Pancreas (tissue), 10 donors: ENCODE measurements at regions not wholly inside any gene's neighbourhood (a gene's known extent, or its start where the extent isn't known, plus 50 kb on each side); places are given as distances from the start of the nearest gene placed in this dataset.

Experiments
- ATAC-seq, 4 donors: fragments of 200-7000 bp; cut with Tn5 transposase; one replicate each; pipeline versions ENCODE4 v1.8.0 to v1.9.1; 2020; ENCODE audit warnings: mild to moderate bottlenecking in 4 of 4, moderate library complexity in 4 of 4
- DNase-seq, 6 donors: peaks; one replicate each; pipeline ENCODE4 v3.0.0-alpha.2; 2020
- FAIRE-seq: peaks from 2 replicates; lab custom pipeline; 2012; peaks lifted over from hg19 to GRCh38; lab: Jason Lieb, UNC
- H3K27ac ChIP-seq, 4 donors: fragments of 200-600 bp; sonication (generic); 1 replicate in 3 of 4; 2 replicates in 1 of 4; pipeline versions ENCODE4 v1.5.0 to v1.8.0; 2020
- H3K27me3 ChIP-seq, 4 donors: fragments of 200-600 bp; one replicate each; pipeline ENCODE4 v1.8.0; 2021
- H3K36me3 ChIP-seq, 3 donors: fragments of 200-600 bp; sonication (generic) in 1 of 3; one replicate each; pipeline versions ENCODE4 v1.5.0 to v1.8.0; 2020 to 2021
- H3K4me1 ChIP-seq, 3 donors: fragments of 200-600 bp; one replicate each; pipeline ENCODE4 v1.8.0; 2021
- H3K4me3 ChIP-seq, 4 donors: fragments of 200-600 bp; sonication (generic) in 2 of 4; one replicate each; pipeline versions ENCODE4 v1.5.0 to v1.8.0; 2020 to 2021
- H3K9me3 ChIP-seq, 4 donors: fragments of 200-600 bp; one replicate each; pipeline ENCODE4 v1.8.0; 2021
- WGBS, 2 donors: extraction: QIAGEN DNeasy Blood & Tissue Kit; methylation state at CpG; one replicate each; pipeline ENCODE4 v1.1.7; 2013; 5-methylcytosine and 5-hydroxymethylcytosine counted together
- intact Hi-C, 3 donors: fragments of 100-400 bp; cut with DNase I; formaldehyde crosslinking; loops; one replicate each; pipeline versions ENCODE4 v1.11.1 to v1.14.2; 2022
- TF ChIP-seq, protein P1 (sequence below), 4 donors: fragments of 200-600 bp; sonication (generic) in 3 of 4; IDR thresholded peaks; one replicate each; pipeline versions ENCODE4 v1.5.0 to v1.8.0; 2021; ENCODE audit warnings: antibody characterized with exemption in 4 of 4
- donor health status: healthy with polysubstance abuse.
- donor health status: DM: no; HTN: no; CAD: no; lungs with moderate emphysema.
- donor health status: DM: no; HTN: no; CAD: no.
- donor health status: control.
- donor health status: control.
- donor health status: Bipolar disorder and iron deficiency.
- donor health status: DM: yes; HTN: yes; CAD: no.
- donor health status: DM: no; HTN: no; CAD: no.
- donor health status: DM: no; HTN: no; CAD: no.
- donor health status: DM: yes; HTN: yes; CAD: no.

DNA sequence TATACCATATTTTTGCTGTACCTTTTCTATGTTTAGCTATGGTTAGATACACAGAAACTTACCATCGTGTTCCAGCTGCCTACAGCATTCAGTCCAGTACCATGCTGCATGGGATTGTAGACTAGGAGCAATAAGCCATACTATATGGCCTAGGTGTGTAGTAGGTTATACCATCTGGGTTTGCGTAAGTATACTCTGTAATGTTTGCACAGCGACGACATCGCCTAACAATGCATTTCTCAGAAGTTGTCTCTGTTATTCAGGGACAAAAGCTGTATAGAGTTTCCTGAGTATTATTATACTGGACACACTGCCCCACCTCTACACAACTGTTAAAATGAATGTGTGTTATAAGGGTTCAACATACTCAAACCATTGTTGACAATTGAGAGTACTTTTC, 93.8 kb upstream of the MKI67 start:
- WGBS, 2 donors: 85 to 87% methylated on average over 5 of the region's 5 CpGs
- H3K36me3 ChIP-seq: no peaks in the 10 kb centered on the region
- DNase-seq: no peak
- no peaks in the 10 kb centered on the region for H3K9me3 ChIP-seq
- intact Hi-C loops: no loop called here
- no peak for ATAC-seq
- no peaks in the 10 kb centered on the region for H3K27me3 ChIP-seq
- H3K4me1 ChIP-seq: no peaks in the 10 kb centered on the region
- FAIRE-seq: no peak
- H3K4me3 ChIP-seq: no peak overlapping the region
- TF ChIP-seq, protein P1, sequence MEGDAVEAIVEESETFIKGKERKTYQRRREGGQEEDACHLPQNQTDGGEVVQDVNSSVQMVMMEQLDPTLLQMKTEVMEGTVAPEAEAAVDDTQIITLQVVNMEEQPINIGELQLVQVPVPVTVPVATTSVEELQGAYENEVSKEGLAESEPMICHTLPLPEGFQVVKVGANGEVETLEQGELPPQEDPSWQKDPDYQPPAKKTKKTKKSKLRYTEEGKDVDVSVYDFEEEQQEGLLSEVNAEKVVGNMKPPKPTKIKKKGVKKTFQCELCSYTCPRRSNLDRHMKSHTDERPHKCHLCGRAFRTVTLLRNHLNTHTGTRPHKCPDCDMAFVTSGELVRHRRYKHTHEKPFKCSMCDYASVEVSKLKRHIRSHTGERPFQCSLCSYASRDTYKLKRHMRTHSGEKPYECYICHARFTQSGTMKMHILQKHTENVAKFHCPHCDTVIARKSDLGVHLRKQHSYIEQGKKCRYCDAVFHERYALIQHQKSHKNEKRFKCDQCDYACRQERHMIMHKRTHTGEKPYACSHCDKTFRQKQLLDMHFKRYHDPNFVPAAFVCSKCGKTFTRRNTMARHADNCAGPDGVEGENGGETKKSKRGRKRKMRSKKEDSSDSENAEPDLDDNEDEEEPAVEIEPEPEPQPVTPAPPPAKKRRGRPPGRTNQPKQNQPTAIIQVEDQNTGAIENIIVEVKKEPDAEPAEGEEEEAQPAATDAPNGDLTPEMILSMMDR (IDR thresholded peaks at IDR 0.05): no peak
- no peak overlapping the region for H3K27ac ChIP-seq

DNA sequence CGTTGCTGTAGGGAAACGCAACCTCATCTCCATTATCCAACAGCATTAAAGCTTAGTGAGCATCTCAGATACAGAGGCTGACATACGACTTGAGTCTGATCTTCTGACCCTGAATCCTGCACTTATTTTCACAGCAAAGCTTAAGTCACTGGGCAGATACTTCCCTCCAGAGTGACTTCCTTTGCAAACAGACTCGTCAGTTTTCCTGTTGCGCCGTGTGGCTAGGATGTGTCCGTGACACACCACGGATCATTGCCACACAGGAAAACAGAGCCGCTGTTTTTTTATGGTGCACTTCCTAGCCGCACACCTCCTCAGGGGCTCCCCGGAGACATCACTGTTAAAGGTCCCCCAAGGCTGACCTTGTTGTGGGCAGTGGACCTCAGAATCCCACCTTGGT, 94.9 kb upstream of the MKI67 start:
- WGBS, 2 donors: 48 to 63% methylated on average over 11 of the region's 11 CpGs
- no peak for DNase-seq
- H3K4me3 ChIP-seq: no peak overlapping the region
- no peaks in the 10 kb centered on the region for H3K36me3 ChIP-seq
- no peaks in the 10 kb centered on the region for H3K4me1 ChIP-seq
- intact Hi-C loops: no loop called here
- TF ChIP-seq, protein P1 (IDR thresholded peaks at IDR 0.05): no peak
- no peaks in the 10 kb centered on the region for H3K9me3 ChIP-seq
- no peak for ATAC-seq
- no peak overlapping the region for H3K27ac ChIP-seq
- no peak for FAIRE-seq
- no peaks in the 10 kb centered on the region for H3K27me3 ChIP-seq

DNA sequence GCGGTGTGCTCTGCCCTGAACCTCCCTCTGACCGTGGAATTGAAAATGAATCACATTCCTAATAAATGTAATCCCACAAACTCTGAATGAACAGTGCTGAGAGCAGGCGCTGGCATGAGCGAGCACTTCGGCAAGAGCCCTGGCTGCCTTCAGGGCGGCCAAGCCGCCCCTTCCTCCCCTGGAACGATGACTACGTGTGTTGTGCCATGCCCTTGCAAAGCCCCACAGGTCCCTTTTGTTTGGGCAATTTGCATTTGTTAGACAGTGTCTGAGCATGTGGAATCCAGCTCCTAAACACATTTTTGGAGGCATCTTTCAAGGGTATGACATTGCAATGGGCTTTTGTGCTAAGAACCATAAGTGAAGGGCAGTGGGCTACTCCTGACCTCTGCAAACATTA, 95.6 kb upstream of the MKI67 start:
- ATAC-seq (no peak), DNase-seq (no peak), FAIRE-seq (no peak)
- intact Hi-C loops: no loop called here
- Histone ChIP-seq H3K4me3 (no peak overlapping the region), H3K4me1 (no peaks in the 10 kb centered on the region), H3K27me3 (no peaks in the 10 kb centered on the region), H3K36me3 (no peaks in the 10 kb centered on the region), H3K27ac (no peak overlapping the region), H3K9me3 (no peaks in the 10 kb centered on the region)
- WGBS, 2 donors: 63 to 78% methylated on average over 9 of the region's 9 CpGs
- TF ChIP-seq, protein P1 (IDR thresholded peaks at IDR 0.05): no peak

DNA sequence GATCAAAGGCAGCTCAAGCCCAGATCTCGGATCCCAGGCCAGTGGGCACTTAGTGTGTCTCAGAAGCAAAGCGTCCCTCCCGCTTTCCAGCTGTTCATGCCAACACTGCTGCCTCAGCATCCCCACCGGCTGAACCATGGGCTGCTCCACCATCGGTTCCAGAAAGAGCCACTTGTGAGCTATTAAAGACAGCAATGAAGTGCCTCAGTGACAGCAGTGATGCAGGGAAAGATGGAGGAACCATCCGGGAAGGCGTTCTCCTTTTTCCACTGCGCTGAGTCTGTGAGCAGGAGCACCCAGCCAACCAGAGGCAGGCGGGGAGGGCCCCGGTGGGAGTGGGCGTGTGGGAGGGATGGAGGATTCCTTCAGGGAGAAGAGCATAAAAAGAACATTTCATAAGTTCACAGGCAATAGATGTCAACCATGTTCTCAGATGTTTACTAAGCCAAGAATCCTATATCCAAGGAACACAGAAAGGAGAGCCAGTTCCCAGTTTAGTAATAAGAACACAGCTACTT, 96.2 kb upstream of the MKI67 start:
- ATAC-seq (no peak), DNase-seq (no peak), FAIRE-seq (no peak)
- H3K27me3 ChIP-seq: no peaks in the 10 kb centered on the region
- H3K9me3 ChIP-seq: no peaks in the 10 kb centered on the region
- H3K4me3 ChIP-seq: no peak overlapping the region
- intact Hi-C loops: no loop called here
- no peaks in the 10 kb centered on the region for H3K4me1 ChIP-seq
- TF ChIP-seq, protein P1 (IDR thresholded peaks at IDR 0.05): no peak
- WGBS, 2 donors: 54 to 73% methylated on average over 11 of the region's 11 CpGs
- H3K36me3 ChIP-seq: no peaks in the 10 kb centered on the region
- no peak overlapping the region for H3K27ac ChIP-seq

DNA sequence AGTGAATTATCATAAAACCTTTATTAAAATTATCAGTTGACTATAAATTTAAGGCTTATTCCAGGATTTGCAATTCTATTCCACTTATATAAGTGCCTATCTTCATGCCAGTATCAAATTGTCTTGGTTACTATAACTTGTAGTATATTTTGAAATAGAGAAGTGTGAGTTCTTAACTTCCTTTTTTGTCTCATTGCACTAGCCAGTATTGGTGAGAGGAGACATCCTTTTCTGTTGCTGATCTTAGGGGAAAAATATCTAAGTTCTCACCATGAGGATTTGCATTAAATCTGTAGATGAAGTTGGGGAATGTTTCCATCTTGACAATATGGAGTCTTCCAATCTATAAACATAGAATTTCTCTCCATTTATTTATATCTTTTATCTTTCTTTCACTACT, 104.2 kb upstream of the MKI67 start:
- TF ChIP-seq, protein P1 (IDR thresholded peaks at IDR 0.05): no peak
- ATAC-seq: no peak
- Histone ChIP-seq H3K4me1 (no peaks in the 10 kb centered on the region), H3K27ac (no peak overlapping the region), H3K9me3 (no peaks in the 10 kb centered on the region), H3K27me3 (peaks cover 0 to 5% (median 0%) of the 10 kb centered on the region in 4 donors), H3K36me3 (no peaks in the 10 kb centered on the region), H3K4me3 (no peak overlapping the region)
- no peak for DNase-seq
- intact Hi-C loops: no loop called here
- FAIRE-seq: no peak
